ENCODE measurements at regions not wholly inside any gene's neighbourhood (a gene's known extent, or its start where the extent isn't known, plus 50 kb on each side); places are given as distances from the start of the nearest gene placed in this dataset.

- no peak for TF ChIP-seq POLR2A (IDR thresholded peaks at IDR 0.05; ENCODE audit: extremely low read depth, insufficient read length)
- TF ChIP-seq, protein P1, sequence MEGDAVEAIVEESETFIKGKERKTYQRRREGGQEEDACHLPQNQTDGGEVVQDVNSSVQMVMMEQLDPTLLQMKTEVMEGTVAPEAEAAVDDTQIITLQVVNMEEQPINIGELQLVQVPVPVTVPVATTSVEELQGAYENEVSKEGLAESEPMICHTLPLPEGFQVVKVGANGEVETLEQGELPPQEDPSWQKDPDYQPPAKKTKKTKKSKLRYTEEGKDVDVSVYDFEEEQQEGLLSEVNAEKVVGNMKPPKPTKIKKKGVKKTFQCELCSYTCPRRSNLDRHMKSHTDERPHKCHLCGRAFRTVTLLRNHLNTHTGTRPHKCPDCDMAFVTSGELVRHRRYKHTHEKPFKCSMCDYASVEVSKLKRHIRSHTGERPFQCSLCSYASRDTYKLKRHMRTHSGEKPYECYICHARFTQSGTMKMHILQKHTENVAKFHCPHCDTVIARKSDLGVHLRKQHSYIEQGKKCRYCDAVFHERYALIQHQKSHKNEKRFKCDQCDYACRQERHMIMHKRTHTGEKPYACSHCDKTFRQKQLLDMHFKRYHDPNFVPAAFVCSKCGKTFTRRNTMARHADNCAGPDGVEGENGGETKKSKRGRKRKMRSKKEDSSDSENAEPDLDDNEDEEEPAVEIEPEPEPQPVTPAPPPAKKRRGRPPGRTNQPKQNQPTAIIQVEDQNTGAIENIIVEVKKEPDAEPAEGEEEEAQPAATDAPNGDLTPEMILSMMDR (IDR thresholded peaks at IDR 0.05; ENCODE audit: low read depth, low read length), result no peak
- TF ChIP-seq MYC (IDR thresholded peaks at IDR 0.05; ENCODE audit: low read depth, low read length), result no peak
Measured at GRCh38 chr7:155373359-155374273, 75.9 kb downstream of the INSIG1 start.

Data from NB4 (cell line).